Neural progenitor cell (in vitro differentiated cells): ENCODE measurements at regions not wholly inside any gene's neighbourhood (a gene's known extent, or its start where the extent isn't known, plus 50 kb on each side); places are given as distances from the start of the nearest gene placed in this dataset.

Experiments
- EZH2 ChIP-seq: fragments of 200-600 bp; sonication (generic); IDR thresholded peaks from 2 replicates; pipeline ENCODE4 v1.6.1; 2017; ENCODE audit warnings: antibody characterized with exemption, mild to moderate bottlenecking, moderate library complexity
- EZH2phosphoT487 ChIP-seq: fragments of 200-600 bp; sonication (generic); IDR thresholded peaks from 2 replicates; pipeline ENCODE4 v1.6.1; 2017; ENCODE audit warnings: antibody characterized with exemption
- TF ChIP-seq, protein P1 (sequence below): fragments of 200-600 bp; sonication (generic); IDR thresholded peaks from 2 replicates; pipeline ENCODE4 v1.5.1; 2017; ENCODE audit warnings: antibody characterized with exemption, mild to moderate bottlenecking

DNA sequence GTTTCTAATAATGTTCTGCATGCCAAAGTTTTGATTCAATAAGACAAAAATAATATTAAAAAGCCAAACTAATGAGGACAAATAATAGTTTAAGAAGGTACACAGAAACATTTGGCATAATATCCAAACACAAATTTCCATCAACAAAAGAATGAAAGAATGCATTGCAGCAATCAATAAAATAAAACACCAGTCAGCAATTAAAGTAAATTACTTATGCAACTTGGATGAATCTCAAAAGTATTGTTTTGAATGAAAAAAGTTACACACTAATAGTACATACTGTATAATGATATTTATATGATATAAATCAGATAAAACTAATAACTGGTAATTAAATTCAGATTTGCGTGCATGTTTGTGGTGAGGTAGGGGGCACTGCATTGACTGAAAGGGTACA is 285.5 kb upstream of the PCDH10 start:
- TF ChIP-seq, protein P1, sequence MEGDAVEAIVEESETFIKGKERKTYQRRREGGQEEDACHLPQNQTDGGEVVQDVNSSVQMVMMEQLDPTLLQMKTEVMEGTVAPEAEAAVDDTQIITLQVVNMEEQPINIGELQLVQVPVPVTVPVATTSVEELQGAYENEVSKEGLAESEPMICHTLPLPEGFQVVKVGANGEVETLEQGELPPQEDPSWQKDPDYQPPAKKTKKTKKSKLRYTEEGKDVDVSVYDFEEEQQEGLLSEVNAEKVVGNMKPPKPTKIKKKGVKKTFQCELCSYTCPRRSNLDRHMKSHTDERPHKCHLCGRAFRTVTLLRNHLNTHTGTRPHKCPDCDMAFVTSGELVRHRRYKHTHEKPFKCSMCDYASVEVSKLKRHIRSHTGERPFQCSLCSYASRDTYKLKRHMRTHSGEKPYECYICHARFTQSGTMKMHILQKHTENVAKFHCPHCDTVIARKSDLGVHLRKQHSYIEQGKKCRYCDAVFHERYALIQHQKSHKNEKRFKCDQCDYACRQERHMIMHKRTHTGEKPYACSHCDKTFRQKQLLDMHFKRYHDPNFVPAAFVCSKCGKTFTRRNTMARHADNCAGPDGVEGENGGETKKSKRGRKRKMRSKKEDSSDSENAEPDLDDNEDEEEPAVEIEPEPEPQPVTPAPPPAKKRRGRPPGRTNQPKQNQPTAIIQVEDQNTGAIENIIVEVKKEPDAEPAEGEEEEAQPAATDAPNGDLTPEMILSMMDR = no peak
- TF ChIP-seq EZH2 = no peak
- no peak for TF ChIP-seq EZH2phosphoT487
